H1 (cell line): ENCODE measurements at regions not wholly inside any gene's neighbourhood (a gene's known extent, or its start where the extent isn't known, plus 50 kb on each side); places are given as distances from the start of the nearest gene placed in this dataset.

Experiments
- CTCF ChIA-PET: fragments of 300-600 bp; sonication (Branson Sonifier 250); formaldehyde crosslinking; loops from one replicate; lab custom pipeline; 2021; ENCODE audit not compliant: partially characterized antibody; lab: Charles Lee
- POLR2A ChIA-PET: fragments of 300-600 bp; sonication (Branson Sonifier 250); formaldehyde crosslinking; loops from one replicate; lab custom pipeline; 2021; ENCODE audit warnings: inconsistent platforms; ENCODE audit not compliant: partially characterized antibody; lab: Charles Lee
- DNase-seq, 2 experiments: peaks; one replicate each; pipeline versions ENCODE4 v3.0.0 to v3.0.0-alpha.2; 2010 to 2022; ENCODE audit warnings: low spot score in 2 of 2, low read depth in 1 of 2, mixed read lengths in 1 of 2
- FAIRE-seq: peaks from 2 replicates; lab custom pipeline; 2011; peaks lifted over from hg19 to GRCh38; lab: Jason Lieb, UNC
- H2AFZ ChIP-seq: 2 replicates; pipeline ENCODE4 v1.8.1; 2012; ENCODE audit warnings: low read length, inconsistent platforms
- H2AK5ac ChIP-seq: 2 replicates; pipeline ENCODE4 v1.6.1; 2013; ENCODE audit warnings: low read depth, low read length
- H2BK120ac ChIP-seq: replicated peaks from 2 replicates; pipeline ENCODE3; 2013; ENCODE audit warnings: low read depth, low read length, inconsistent platforms
- H2BK12ac ChIP-seq: 2 replicates; pipeline ENCODE4 v1.6.1; 2013; ENCODE audit warnings: low read depth, low read length
- H2BK15ac ChIP-seq: 2 replicates; pipeline ENCODE4 v1.6.1; 2013; ENCODE audit warnings: low read length
- H2BK20ac ChIP-seq: 2 replicates; pipeline ENCODE4 v1.6.1; 2013; ENCODE audit warnings: low read length
- H2BK5ac ChIP-seq: 2 replicates; pipeline ENCODE4 v1.6.1; 2013; ENCODE audit warnings: low read depth, low read length
- H3K14ac ChIP-seq: 2 replicates; pipeline ENCODE4 v1.6.1; 2013; ENCODE audit warnings: inconsistent platforms; ENCODE audit not compliant: insufficient read length
- H3K18ac ChIP-seq: 2 replicates; pipeline ENCODE4 v1.6.1; 2013; ENCODE audit warnings: low read length; ENCODE audit errors: extremely low read depth
- H3K23ac ChIP-seq: 2 replicates; pipeline ENCODE4 v1.6.1; 2013; ENCODE audit warnings: inconsistent platforms; ENCODE audit not compliant: insufficient read length
- H3K23me2 ChIP-seq: 2 replicates; pipeline ENCODE4 v1.6.1; 2013; ENCODE audit warnings: low read depth, low read length
- H3K27ac ChIP-seq: 2 replicates; pipeline ENCODE4 v1.6.1; 2011; ENCODE audit warnings: low read depth, low read length, inconsistent platforms
- H3K27me3 ChIP-seq, 4 experiments: replicated peaks in 1 of 4; 1 replicate in 1 of 4; 2 replicates in 3 of 4; pipeline versions ENCODE4 v1.6.1 to v1.8.1; 2011 to 2013; ENCODE audit warnings: low read length in 3 of 4, mild to moderate bottlenecking in 3 of 4, inconsistent platforms in 2 of 4, mixed read lengths in 2 of 4, moderate library complexity in 1 of 4; ENCODE audit not compliant: control insufficient read depth in 3 of 4, insufficient read depth in 3 of 4; ENCODE audit errors: extremely low read depth in 1 of 4
- H3K36me3 ChIP-seq, 4 experiments: 2 replicates each; pipeline versions ENCODE4 v1.6.1 to v1.8.1; 2011 to 2013; ENCODE audit warnings: mild to moderate bottlenecking in 4 of 4, low read length in 3 of 4, moderate library complexity in 2 of 4, control low read depth in 1 of 4, inconsistent platforms in 1 of 4; ENCODE audit not compliant: insufficient read depth in 4 of 4, control insufficient read depth in 2 of 4
- H3K4ac ChIP-seq: replicated peaks from 2 replicates; pipeline ENCODE3; 2013; ENCODE audit warnings: low read length, low read depth, mixed read lengths, inconsistent platforms; ENCODE audit not compliant: insufficient read length
- H3K4me1 ChIP-seq, 4 experiments: replicated peaks in 1 of 4; 1 replicate in 1 of 4; 2 replicates in 3 of 4; pipeline versions ENCODE4 v1.6.1 to v1.8.1; 2011 to 2013; ENCODE audit warnings: low read length in 3 of 4, inconsistent platforms in 2 of 4, mixed read lengths in 1 of 4; ENCODE audit not compliant: insufficient read depth in 4 of 4, control insufficient read depth in 3 of 4
- H3K4me2 ChIP-seq, 2 experiments: 2 replicates each; pipeline versions ENCODE4 v1.6.1 to v1.8.1; 2011 to 2013; ENCODE audit warnings: low read depth in 2 of 2, low read length in 2 of 2, control low read depth in 1 of 2, inconsistent platforms in 1 of 2, mild to moderate bottlenecking in 1 of 2; ENCODE audit not compliant: insufficient read depth in 1 of 2
- H3K4me3 ChIP-seq, 4 experiments: fragments of 200-600, 300-600 bp in 1 of 4; sonication (generic), shearing (Covaris generic), sonication (Bioruptor Twin) in 1 of 4; 2 replicates each; pipeline versions ENCODE4 v1.5.1 to v1.8.1; 2011 to 2016; ENCODE audit warnings: low read length in 4 of 4, low read depth in 3 of 4, control low read depth in 2 of 4, inconsistent platforms in 2 of 4, mild to moderate bottlenecking in 2 of 4, mixed read lengths in 1 of 4, moderate library complexity in 1 of 4; ENCODE audit not compliant: insufficient read depth in 2 of 4; ENCODE audit errors: extremely low read depth in 1 of 4
- H3K56ac ChIP-seq: replicated peaks from 2 replicates; pipeline ENCODE3; 2013; ENCODE audit warnings: low read depth, mild to moderate bottlenecking, mixed read lengths, low read length, inconsistent platforms; ENCODE audit not compliant: insufficient read length
- H3K79me1 ChIP-seq: 2 replicates; pipeline ENCODE4 v1.6.1; 2013; ENCODE audit warnings: low read depth, low read length, control low read depth
- H3K79me2 ChIP-seq, 2 experiments: 2 replicates each; pipeline versions ENCODE4 v1.6.1 to v1.8.1; 2012 to 2013; ENCODE audit warnings: low read length in 2 of 2, mild to moderate bottlenecking in 2 of 2, inconsistent platforms in 1 of 2; ENCODE audit not compliant: insufficient read depth in 2 of 2, control insufficient read depth in 1 of 2
- H3K9ac ChIP-seq, 4 experiments: replicated peaks in 1 of 4; 1 replicate in 1 of 4; 2 replicates in 3 of 4; pipeline versions ENCODE4 v1.6.1 to v1.8.1; 2011 to 2013; ENCODE audit warnings: low read depth in 3 of 4, low read length in 3 of 4, control low read depth in 2 of 4, mild to moderate bottlenecking in 2 of 4, moderate library complexity in 2 of 4, inconsistent platforms in 1 of 4; ENCODE audit errors: extremely low read depth in 1 of 4
- H3K9me3 ChIP-seq, 2 experiments: 2 replicates each; pipeline versions ENCODE4 v1.6.1 to v1.8.1; 2012 to 2013; ENCODE audit warnings: mild to moderate bottlenecking in 2 of 2, moderate library complexity in 2 of 2, control low read depth in 1 of 2, inconsistent platforms in 1 of 2, low read depth in 1 of 2, low read length in 1 of 2, mixed read lengths in 1 of 2; ENCODE audit not compliant: insufficient read depth in 2 of 2
- H4K20me1 ChIP-seq, 2 experiments: replicated peaks in 1 of 2; 2 replicates each; pipeline versions ENCODE3 to v1.8.1; 2011 to 2013; ENCODE audit warnings: inconsistent platforms in 2 of 2, low read length in 2 of 2, mild to moderate bottlenecking in 1 of 2; ENCODE audit not compliant: insufficient read depth in 2 of 2, control insufficient read depth in 1 of 2
- H4K5ac ChIP-seq: 2 replicates; pipeline ENCODE4 v1.6.1; 2013; ENCODE audit warnings: low read length, low read depth, mixed read lengths, inconsistent platforms; ENCODE audit not compliant: insufficient read length
- H4K8ac ChIP-seq: 2 replicates; pipeline ENCODE4 v1.8.0; 2013; ENCODE audit warnings: mild to moderate bottlenecking, moderate library complexity, low read length, inconsistent platforms; ENCODE audit not compliant: insufficient read depth; ENCODE audit errors: extremely low read depth
- H4K91ac ChIP-seq: replicated peaks from 2 replicates; pipeline ENCODE3; 2013; ENCODE audit warnings: low read length, mixed read lengths, inconsistent platforms; ENCODE audit not compliant: insufficient read length
- CBX8 ChIP-seq: fragments of 300-800, 300-1000 bp; sonication (generic); IDR thresholded peaks from 2 replicates; pipeline ENCODE4 v1.7.1; 2016; ENCODE audit warnings: low read depth, low read length, borderline replicate concordance
- CEBPB ChIP-seq: IDR thresholded peaks from 2 replicates; pipeline ENCODE4 v1.6.1; 2012; ENCODE audit warnings: low read depth, low read length
- CHD1 ChIP-seq: IDR thresholded peaks from 2 replicates; pipeline ENCODE4 v1.6.1; 2012; ENCODE audit warnings: low read depth, low read length, improper control_type of control experiment
- CHD2 ChIP-seq: IDR thresholded peaks from 2 replicates; pipeline ENCODE4 v1.6.1; 2012; ENCODE audit warnings: low read length, improper control_type of control experiment
- HDAC2 ChIP-seq, 2 experiments: fragments of 300-600 bp in 1 of 2; sonication (generic) in 1 of 2; IDR thresholded peaks; 2 replicates each; pipeline ENCODE4 v1.6.1; 2011 to 2012; ENCODE audit warnings: low read depth in 2 of 2, low read length in 2 of 2, mild to moderate bottlenecking in 2 of 2, moderate library complexity in 2 of 2, borderline replicate concordance in 1 of 2, inconsistent platforms in 1 of 2
- KDM5A ChIP-seq: fragments of 200-600 bp; IDR thresholded peaks from 2 replicates; pipeline ENCODE4 v1.7.1; 2012; ENCODE audit warnings: mild to moderate bottlenecking, low read length, inconsistent platforms, mixed read lengths
- RAD21 ChIP-seq, 2 experiments: IDR thresholded peaks in 1 of 2; conservative IDR thresholded peaks in 1 of 2; 2 replicates each; pipeline ENCODE4 v1.6.1; 2011; ENCODE audit warnings: low read depth in 2 of 2, low read length in 2 of 2, improper control_type of control experiment in 1 of 2, inconsistent platforms in 1 of 2, mild to moderate bottlenecking in 1 of 2, moderate library complexity in 1 of 2
- RFX5 ChIP-seq: IDR thresholded peaks from 2 replicates; pipeline ENCODE4 v1.6.1; 2011; ENCODE audit warnings: low read depth, low read length, improper control_type of control experiment, borderline replicate concordance
- RNF2 ChIP-seq: fragments of 200-900, 300-1000 bp; sonication (generic); IDR thresholded peaks from 2 replicates; pipeline ENCODE4 v1.7.1; 2016; ENCODE audit warnings: borderline replicate concordance, low read depth, mild to moderate bottlenecking, antibody characterized with exemption, low read length; ENCODE audit not compliant: poor library complexity, severe bottlenecking; ENCODE audit errors: missing control alignments
- SAP30 ChIP-seq: fragments of 300-600 bp; sonication (generic); IDR thresholded peaks from 2 replicates; pipeline ENCODE4 v1.7.1; 2012; ENCODE audit warnings: low read length, moderate library complexity, mild to moderate bottlenecking, inconsistent platforms; ENCODE audit not compliant: insufficient read depth, insufficient replicate concordance
- TBP ChIP-seq: IDR thresholded peaks from 2 replicates; pipeline ENCODE4 v1.6.1; 2011; ENCODE audit warnings: low read depth, low read length, improper control_type of control experiment
- ZNF274 ChIP-seq: IDR thresholded peaks from 2 replicates; pipeline ENCODE4 v1.7.0; 2012; ENCODE audit warnings: low read length, borderline replicate concordance; ENCODE audit errors: extremely low read depth
- WGBS, 2 experiments: shearing (Covaris generic) in 1 of 2; methylation state at CpG; one replicate each; pipeline versions ENCODE4 v1.1.6 to v1.1.7; 2013 to 2015; ENCODE audit warnings: low lambda C conversion rate in 2 of 2, mixed read lengths in 2 of 2, inconsistent platforms in 1 of 2, low coverage in 1 of 2, missing lambda C conversion rate in 1 of 2; ENCODE audit not compliant: insufficient replicate concordance in 2 of 2, insufficient coverage in 1 of 2, insufficient read length in 1 of 2; ENCODE audit errors: extremely low coverage in 1 of 2, missing lambda C conversion rate in 1 of 2; 5-methylcytosine and 5-hydroxymethylcytosine counted together

DNA sequence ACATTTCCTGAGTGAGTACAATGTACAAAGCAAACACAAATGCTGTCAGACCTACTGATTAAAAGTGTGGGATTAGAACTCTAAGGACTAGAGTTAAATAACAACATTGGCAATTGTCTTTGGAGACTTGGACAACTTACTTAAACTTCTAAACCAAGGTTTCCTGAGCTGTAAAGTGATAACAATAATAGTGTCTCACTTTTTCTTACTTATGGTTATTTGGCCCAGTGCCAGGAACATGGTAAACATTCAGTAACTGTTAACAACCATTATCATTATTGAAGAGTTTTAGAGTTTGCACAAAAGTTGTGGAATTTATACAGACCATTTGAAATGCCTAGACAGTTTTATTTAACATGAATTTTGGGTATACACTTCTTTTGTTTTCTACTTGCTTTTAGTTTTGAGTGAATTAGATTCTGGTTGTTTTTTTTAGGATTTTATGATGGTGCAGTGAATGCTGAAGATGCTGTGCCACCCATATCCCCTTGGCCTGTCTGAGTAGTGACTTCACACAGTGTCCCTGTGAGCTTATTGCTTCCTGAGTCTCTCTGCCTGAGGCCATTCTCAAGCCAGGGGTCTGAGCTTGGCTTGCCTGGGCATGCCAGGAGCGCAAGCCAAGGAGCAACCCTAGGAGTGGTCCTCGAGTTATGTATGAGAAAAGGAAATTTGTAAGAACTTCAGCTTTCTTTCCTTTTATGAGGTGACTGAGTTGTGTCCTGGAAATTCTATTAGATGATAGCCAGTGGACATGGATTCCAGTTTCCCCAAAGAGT, 932.8 kb downstream of the TTLL7 start:
- Histone ChIP-seq H3K56ac (no peak overlapping the region), H3K9me3 (no peaks in the 10 kb centered on the region), H3K27ac (no peak overlapping the region), H4K91ac (no peak overlapping the region), H4K5ac (no peak overlapping the region), H3K18ac (no peak overlapping the region), H2AK5ac (no peak overlapping the region), H2BK5ac (0 out of 2 replicates have a peak overlapping the region, but pooled peaks have one; percentile 72), H3K36me3 (no peaks in the 10 kb centered on the region), H3K4me2 (no peak overlapping the region), H3K79me2 (no peaks in the 10 kb centered on the region), H2BK12ac (no peak overlapping the region), H3K4me3 (no peak overlapping the region), H4K8ac (no peak overlapping the region), H3K14ac (no peak overlapping the region), H3K9ac (no peak overlapping the region), H3K27me3 (no peaks in the 10 kb centered on the region), H3K23me2 (no peaks in the 10 kb centered on the region), H2AFZ (no peak overlapping the region), H3K4ac (no peak overlapping the region), H3K79me1 (no peaks in the 10 kb centered on the region; the same call in 1 of the 2 replicates), H4K20me1 (no peaks in the 10 kb centered on the region), H3K23ac (no peak overlapping the region), H3K4me1 (peaks cover 0 to 2% (median 0%) of the 10 kb centered on the region in 4 experiments; a peak in 1 of 7 replicates), H2BK15ac (no peak overlapping the region), H2BK120ac (no peak overlapping the region), H2BK20ac (no peak overlapping the region)
- 77% methylated on average over 2 of the region's 2 CpGs; no CpG with 5 or more reads in 1 of the 2 experiments for WGBS, 2 experiments
- DNase-seq: no peak
- FAIRE-seq: no peak
- ChIA-PET POLR2A (no interaction called here), CTCF (interaction anchor here (0.8 to 1.7 kb wide), 4 partner anchors 10 to 291 kb away, joined by 3 to 5 read pairs (median 3); no protein-coding TSS in a partner anchor)
- TF ChIP-seq CEBPB (no peak), HDAC2 (IDR thresholded peaks at IDR 0.05; ENCODE audit: borderline replicate concordance in 1 of 2, low read depth in 2 of 2, low read length in 2 of 2) (no peak), CBX8 (no peak), RNF2 (no peak), CHD2 (no peak), TBP (no peak), RAD21 (IDR thresholded peaks at IDR 0.05 in 1 of 2, conservative IDR thresholded peaks at IDR 0.05 in 1 of 2; ENCODE audit: low read depth in 2 of 2, low read length in 2 of 2) (no peak), KDM5A (no peak), ZNF274 (no peak), RFX5 (no peak), SAP30 (no peak), CHD1 (no peak)
